ENCODE measurements at regions not wholly inside any gene's neighbourhood (a gene's known extent, or its start where the extent isn't known, plus 50 kb on each side); places are given as distances from the start of the nearest gene placed in this dataset.

DNA sequence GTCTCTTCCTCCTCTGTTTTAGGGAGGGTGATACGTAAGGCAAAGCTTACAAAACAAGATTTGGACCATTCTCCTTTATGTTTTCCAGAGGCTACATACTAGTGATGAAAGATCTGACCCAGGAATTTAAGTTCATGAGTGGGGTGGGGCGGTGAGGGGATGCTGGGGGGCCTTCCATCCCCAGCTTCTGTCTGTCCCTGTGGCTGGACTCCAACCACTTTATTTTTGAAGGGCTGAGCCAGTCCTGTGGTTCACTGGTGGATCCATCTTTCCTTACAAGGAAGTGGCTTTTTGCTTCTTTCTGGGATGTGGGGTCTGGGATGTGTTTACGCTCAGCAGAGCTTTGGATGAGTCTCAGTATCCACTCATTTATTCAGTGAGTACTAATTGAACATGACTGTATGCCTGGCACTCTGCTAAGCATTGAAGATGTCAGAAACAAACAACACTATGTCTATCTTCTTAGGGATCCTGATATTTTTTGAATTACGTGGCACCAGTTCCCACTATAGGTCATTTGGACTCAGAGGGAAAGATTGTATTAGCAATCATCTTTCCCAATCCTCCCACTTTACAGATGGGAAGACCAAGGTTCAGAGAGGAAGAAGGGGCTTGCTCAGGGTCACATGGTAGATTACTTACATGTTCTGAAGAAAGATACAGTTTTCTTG lies 291.8 kb upstream of the TBX3 start:
- H3K79me2 ChIP-seq (ENCODE audit: low read length), result no peaks in the 10 kb centered on the region
- no peak overlapping the region for H3K27ac ChIP-seq (ENCODE audit: low read length)
- H3K4me1 ChIP-seq (ENCODE audit: low read length), result no peaks in the 10 kb centered on the region
- H4K20me1 ChIP-seq (ENCODE audit: insufficient read depth, low read depth, low read length), result no peaks in the 10 kb centered on the region
- peaks cover 12% of the 10 kb centered on the region for H3K9me3 ChIP-seq (ENCODE audit: low read length)
- no peaks in the 10 kb centered on the region for H3K27me3 ChIP-seq (ENCODE audit: low read length)
- H2AFZ ChIP-seq (ENCODE audit: low read length), result no peak overlapping the region
- no peak overlapping the region for H3K4me2 ChIP-seq (ENCODE audit: low read depth, low read length, poor library complexity, severe bottlenecking)
- H3K36me3 ChIP-seq (ENCODE audit: insufficient read depth, low read length), result no peaks in the 10 kb centered on the region
- H3K9me2 ChIP-seq (replicated peaks; ENCODE audit: insufficient read depth, low read length), result no peaks in the 10 kb centered on the region
- H3K4me3 ChIP-seq (ENCODE audit: low read length), result no peak overlapping the region
- DNase-seq, result no peak
- H3K9ac ChIP-seq (ENCODE audit: low read length), result no peak overlapping the region

GRCh38 chr12:114974826-114975639 lies 291.1 kb upstream of the TBX3 start:
- Histone ChIP-seq H3K9me3 (ENCODE audit: low read length) (peaks cover 11% of the 10 kb centered on the region), H3K4me3 (ENCODE audit: low read length) (no peak overlapping the region), H3K4me1 (ENCODE audit: low read length) (no peaks in the 10 kb centered on the region), H4K20me1 (ENCODE audit: insufficient read depth, low read depth, low read length) (no peaks in the 10 kb centered on the region), H3K36me3 (ENCODE audit: insufficient read depth, low read length) (no peaks in the 10 kb centered on the region), H3K27ac (ENCODE audit: low read length) (no peak overlapping the region), H3K9ac (ENCODE audit: low read length) (no peak overlapping the region), H2AFZ (ENCODE audit: low read length) (no peak overlapping the region), H3K4me2 (ENCODE audit: low read depth, low read length, poor library complexity, severe bottlenecking) (no peak overlapping the region), H3K27me3 (ENCODE audit: low read length) (no peaks in the 10 kb centered on the region), H3K9me2 (replicated peaks; ENCODE audit: insufficient read depth, low read length) (no peaks in the 10 kb centered on the region), H3K79me2 (ENCODE audit: low read length) (no peaks in the 10 kb centered on the region)
- DNase-seq, result no peak

GRCh38 chr12:114974333-114974732 lies 290.4 kb upstream of the TBX3 start:
- DNase-seq, result no peak
- H4K20me1 ChIP-seq (ENCODE audit: insufficient read depth, low read depth, low read length), result no peaks in the 10 kb centered on the region
- H3K9ac ChIP-seq (ENCODE audit: low read length), result no peak overlapping the region
- H3K79me2 ChIP-seq (ENCODE audit: low read length), result no peaks in the 10 kb centered on the region
- H3K36me3 ChIP-seq (ENCODE audit: insufficient read depth, low read length), result no peaks in the 10 kb centered on the region
- H3K4me1 ChIP-seq (ENCODE audit: low read length), result no peaks in the 10 kb centered on the region
- H3K9me3 ChIP-seq (ENCODE audit: low read length), result peaks cover 8% of the 10 kb centered on the region
- H3K27ac ChIP-seq (ENCODE audit: low read length), result no peak overlapping the region
- H3K9me2 ChIP-seq (replicated peaks; ENCODE audit: insufficient read depth, low read length), result no peaks in the 10 kb centered on the region
- no peak overlapping the region for H3K4me2 ChIP-seq (ENCODE audit: low read depth, low read length, poor library complexity, severe bottlenecking)
- no peak overlapping the region for H2AFZ ChIP-seq (ENCODE audit: low read length)
- no peaks in the 10 kb centered on the region for H3K27me3 ChIP-seq (ENCODE audit: low read length)
- no peak overlapping the region for H3K4me3 ChIP-seq (ENCODE audit: low read length)

- Histone ChIP-seq H2AFZ (ENCODE audit: low read length) (no peak overlapping the region), H3K4me1 (ENCODE audit: low read length) (no peaks in the 10 kb centered on the region), H3K4me3 (ENCODE audit: low read length) (no peak overlapping the region), H3K79me2 (ENCODE audit: low read length) (no peaks in the 10 kb centered on the region), H3K36me3 (ENCODE audit: insufficient read depth, low read length) (no peaks in the 10 kb centered on the region), H3K9ac (ENCODE audit: low read length) (no peak overlapping the region), H3K4me2 (ENCODE audit: low read depth, low read length, poor library complexity, severe bottlenecking) (no peak overlapping the region), H4K20me1 (ENCODE audit: insufficient read depth, low read depth, low read length) (no peaks in the 10 kb centered on the region), H3K27ac (ENCODE audit: low read length) (no peak overlapping the region), H3K27me3 (ENCODE audit: low read length) (no peaks in the 10 kb centered on the region), H3K9me3 (ENCODE audit: low read length) (peaks cover 6% of the 10 kb centered on the region; the same call in 1 of the 2 replicates), H3K9me2 (replicated peaks; ENCODE audit: insufficient read depth, low read length) (no peaks in the 10 kb centered on the region)
- no peak for DNase-seq
Observed at GRCh38 chr12:114968727-114969126, 284.8 kb upstream of the TBX3 start.

DNA sequence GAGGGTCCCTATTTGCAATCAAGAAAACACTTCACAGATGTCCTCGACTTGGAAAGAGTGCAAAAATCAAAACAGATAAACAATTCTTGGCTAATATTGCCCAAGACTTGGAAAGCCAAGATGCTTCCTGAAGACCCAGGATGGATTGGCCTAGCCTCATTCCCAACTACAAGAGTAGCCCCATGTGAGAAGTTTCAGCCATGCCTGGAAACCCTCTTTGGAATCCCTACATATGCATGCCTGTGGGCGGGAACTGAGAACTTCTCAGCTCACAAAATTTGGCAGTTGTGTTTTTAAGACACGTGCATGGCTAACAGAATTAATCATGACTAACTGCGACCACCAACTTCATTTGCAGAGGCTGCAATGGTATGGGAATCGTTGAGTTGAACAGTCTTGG lies 283.2 kb upstream of the TBX3 start:
- Histone ChIP-seq H3K4me1 (ENCODE audit: low read length) (no peaks in the 10 kb centered on the region), H3K4me3 (ENCODE audit: low read length) (no peak overlapping the region), H3K9me2 (replicated peaks; ENCODE audit: insufficient read depth, low read length) (no peaks in the 10 kb centered on the region), H3K36me3 (ENCODE audit: insufficient read depth, low read length) (no peaks in the 10 kb centered on the region), H3K9me3 (ENCODE audit: low read length) (peaks cover 6% of the 10 kb centered on the region; the same call in 1 of the 2 replicates), H3K27me3 (ENCODE audit: low read length) (no peaks in the 10 kb centered on the region), H3K79me2 (ENCODE audit: low read length) (no peaks in the 10 kb centered on the region), H3K27ac (ENCODE audit: low read length) (no peak overlapping the region), H3K4me2 (ENCODE audit: low read depth, low read length, poor library complexity, severe bottlenecking) (no peak overlapping the region), H2AFZ (ENCODE audit: low read length) (no peak overlapping the region), H3K9ac (ENCODE audit: low read length) (no peak overlapping the region), H4K20me1 (ENCODE audit: insufficient read depth, low read depth, low read length) (no peaks in the 10 kb centered on the region)
- no peak for DNase-seq

- H2AFZ ChIP-seq (ENCODE audit: low read length), result no peak overlapping the region
- DNase-seq, result no peak
- no peak overlapping the region for H3K9ac ChIP-seq (ENCODE audit: low read length)
- peaks cover 6% of the 10 kb centered on the region; the same call in 1 of the 2 replicates for H3K9me3 ChIP-seq (ENCODE audit: low read length)
- H3K4me3 ChIP-seq (ENCODE audit: low read length), result no peak overlapping the region
- H3K79me2 ChIP-seq (ENCODE audit: low read length), result no peaks in the 10 kb centered on the region
- no peaks in the 10 kb centered on the region for H3K27me3 ChIP-seq (ENCODE audit: low read length)
- H4K20me1 ChIP-seq (ENCODE audit: insufficient read depth, low read depth, low read length), result no peaks in the 10 kb centered on the region
- no peaks in the 10 kb centered on the region for H3K4me1 ChIP-seq (ENCODE audit: low read length)
- H3K36me3 ChIP-seq (ENCODE audit: insufficient read depth, low read length), result no peaks in the 10 kb centered on the region
- H3K4me2 ChIP-seq (ENCODE audit: low read depth, low read length, poor library complexity, severe bottlenecking), result no peak overlapping the region
- H3K27ac ChIP-seq (ENCODE audit: low read length), result no peak overlapping the region
- H3K9me2 ChIP-seq (replicated peaks; ENCODE audit: insufficient read depth, low read length), result no peaks in the 10 kb centered on the region
Observed at GRCh38 chr12:114964841-114965240, 280.9 kb upstream of the TBX3 start.

GRCh38 chr12:114963846-114964245 lies 279.9 kb upstream of the TBX3 start:
- Histone ChIP-seq H3K27me3 (ENCODE audit: low read length) (no peaks in the 10 kb centered on the region), H4K20me1 (ENCODE audit: insufficient read depth, low read depth, low read length) (no peaks in the 10 kb centered on the region), H3K4me2 (ENCODE audit: low read depth, low read length, poor library complexity, severe bottlenecking) (no peak overlapping the region), H3K4me3 (ENCODE audit: low read length) (no peak overlapping the region), H3K9ac (ENCODE audit: low read length) (no peak overlapping the region), H3K9me3 (ENCODE audit: low read length) (peaks cover 6% of the 10 kb centered on the region; the same call in 1 of the 2 replicates), H3K4me1 (ENCODE audit: low read length) (no peaks in the 10 kb centered on the region), H3K9me2 (replicated peaks; ENCODE audit: insufficient read depth, low read length) (no peaks in the 10 kb centered on the region), H3K27ac (ENCODE audit: low read length) (no peak overlapping the region), H3K36me3 (ENCODE audit: insufficient read depth, low read length) (no peaks in the 10 kb centered on the region), H3K79me2 (ENCODE audit: low read length) (no peaks in the 10 kb centered on the region), H2AFZ (ENCODE audit: low read length) (no peak overlapping the region)
- no peak for DNase-seq

DNA sequence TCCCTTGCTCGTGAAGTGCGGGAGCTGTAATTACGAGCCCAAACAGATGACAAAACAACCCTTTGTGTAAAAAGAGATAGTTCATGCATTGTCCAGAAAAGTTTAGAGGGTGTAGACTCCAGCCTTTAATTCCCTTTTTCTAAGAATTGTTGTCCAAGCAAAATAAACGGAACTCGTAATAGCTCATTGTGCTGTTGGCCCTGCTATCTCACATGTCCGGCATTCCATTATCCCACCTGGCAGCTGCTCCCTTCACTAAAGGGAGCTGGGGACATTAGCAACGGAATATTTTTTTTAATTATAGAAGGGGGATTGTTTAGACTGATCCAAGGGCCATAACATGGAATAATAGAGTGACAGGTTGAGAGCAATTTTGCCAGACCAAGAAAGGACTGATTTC lies 277.5 kb upstream of the TBX3 start:
- no peak overlapping the region for H3K27ac ChIP-seq (ENCODE audit: low read length)
- H3K9me3 ChIP-seq (ENCODE audit: low read length), result peaks cover 6% of the 10 kb centered on the region; the same call in 1 of the 2 replicates
- H4K20me1 ChIP-seq (ENCODE audit: insufficient read depth, low read depth, low read length), result no peaks in the 10 kb centered on the region
- H3K27me3 ChIP-seq (ENCODE audit: low read length), result no peaks in the 10 kb centered on the region
- no peak overlapping the region for H2AFZ ChIP-seq (ENCODE audit: low read length)
- no peaks in the 10 kb centered on the region for H3K9me2 ChIP-seq (replicated peaks; ENCODE audit: insufficient read depth, low read length)
- H3K4me1 ChIP-seq (ENCODE audit: low read length), result no peaks in the 10 kb centered on the region
- H3K4me3 ChIP-seq (ENCODE audit: low read length), result no peak overlapping the region
- no peaks in the 10 kb centered on the region for H3K79me2 ChIP-seq (ENCODE audit: low read length)
- H3K36me3 ChIP-seq (ENCODE audit: insufficient read depth, low read length), result no peaks in the 10 kb centered on the region
- no peak overlapping the region for H3K4me2 ChIP-seq (ENCODE audit: low read depth, low read length, poor library complexity, severe bottlenecking)
- no peak for DNase-seq
- no peak overlapping the region for H3K9ac ChIP-seq (ENCODE audit: low read length)

All from Karpas-422 (cell line).